ENCODE measurements at regions not wholly inside any gene's neighbourhood (a gene's known extent, or its start where the extent isn't known, plus 50 kb on each side); places are given as distances from the start of the nearest gene placed in this dataset.

DNA sequence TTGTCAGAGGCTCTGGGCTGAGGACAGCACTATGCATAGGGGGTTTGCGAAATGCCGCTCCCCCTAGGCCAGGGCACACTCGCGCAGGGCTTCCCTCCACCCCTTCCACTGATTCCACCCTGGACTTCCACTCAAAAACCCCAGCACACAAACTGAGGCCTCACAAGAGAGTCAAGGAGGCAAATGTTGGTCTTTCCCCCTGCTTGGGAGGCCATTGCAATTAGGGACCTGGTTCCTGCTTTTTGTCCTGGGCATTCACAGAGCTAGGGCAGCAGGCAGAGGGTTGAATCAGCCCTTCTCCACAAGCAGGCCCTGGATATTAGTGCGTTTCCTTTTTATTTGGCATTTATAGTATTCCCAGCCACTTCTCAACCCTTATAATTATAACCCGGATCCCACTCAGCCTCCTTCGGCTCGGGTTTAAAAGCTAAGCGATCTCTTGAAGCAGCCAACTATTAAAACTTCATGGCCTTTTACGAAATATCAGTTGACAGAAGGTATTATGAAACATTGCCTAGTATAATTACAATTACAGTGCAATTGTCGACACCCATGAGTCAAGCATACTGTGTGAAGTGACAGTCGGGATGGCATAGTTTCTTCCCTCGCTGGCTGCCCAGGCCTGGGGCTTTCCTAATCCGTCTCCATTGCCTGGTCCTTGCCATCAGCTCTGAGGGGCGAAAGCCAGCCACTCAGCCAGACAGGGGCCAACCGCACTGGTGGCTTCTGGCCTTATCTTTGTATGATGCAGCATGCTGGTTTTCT lies 285.5 kb upstream of the MAP3K1 start:
- Histone ChIP-seq H3K4me1 (ENCODE audit: control insufficient read depth, extremely low read depth, insufficient read depth, low read length) (no peaks in the 10 kb centered on the region), H2AFZ (ENCODE audit: low read length) (no peak overlapping the region), H3K27me3 (ENCODE audit: control insufficient read depth, insufficient read depth, low read length) (peaks cover 4% of the 10 kb centered on the region), H3K4me3 (replicated peaks in 1 of 4; ENCODE audit: control extremely low read depth in 1 of 4, insufficient read depth in 1 of 4, low read depth in 3 of 4, low read length in 4 of 4) (no peak overlapping the region), H3K79me2 (ENCODE audit: control insufficient read depth, insufficient read depth, low read length) (no peaks in the 10 kb centered on the region), H3K4me2 (ENCODE audit: extremely low read depth, insufficient read depth, low read length) (no peak overlapping the region), H3K27ac (ENCODE audit: insufficient read depth, low read length) (no peak overlapping the region), H3K36me3 (ENCODE audit: control insufficient read depth, insufficient read depth, low read length) (no peaks in the 10 kb centered on the region), H3K9ac (ENCODE audit: insufficient read depth, low read length) (no peak overlapping the region), H3K9me3 (ENCODE audit: control insufficient read depth, insufficient read depth, low read depth, low read length) (no peaks in the 10 kb centered on the region), H4K20me1 (ENCODE audit: control insufficient read depth, extremely low read depth, insufficient read depth, low read length) (no peaks in the 10 kb centered on the region)
- no peak for DNase-seq (ENCODE audit: low read depth in 2 of 2)
- no peak for TF ChIP-seq EZH2 (IDR thresholded peaks at IDR 0.05; ENCODE audit: low read length, missing control alignments)
- TF ChIP-seq, protein P1, sequence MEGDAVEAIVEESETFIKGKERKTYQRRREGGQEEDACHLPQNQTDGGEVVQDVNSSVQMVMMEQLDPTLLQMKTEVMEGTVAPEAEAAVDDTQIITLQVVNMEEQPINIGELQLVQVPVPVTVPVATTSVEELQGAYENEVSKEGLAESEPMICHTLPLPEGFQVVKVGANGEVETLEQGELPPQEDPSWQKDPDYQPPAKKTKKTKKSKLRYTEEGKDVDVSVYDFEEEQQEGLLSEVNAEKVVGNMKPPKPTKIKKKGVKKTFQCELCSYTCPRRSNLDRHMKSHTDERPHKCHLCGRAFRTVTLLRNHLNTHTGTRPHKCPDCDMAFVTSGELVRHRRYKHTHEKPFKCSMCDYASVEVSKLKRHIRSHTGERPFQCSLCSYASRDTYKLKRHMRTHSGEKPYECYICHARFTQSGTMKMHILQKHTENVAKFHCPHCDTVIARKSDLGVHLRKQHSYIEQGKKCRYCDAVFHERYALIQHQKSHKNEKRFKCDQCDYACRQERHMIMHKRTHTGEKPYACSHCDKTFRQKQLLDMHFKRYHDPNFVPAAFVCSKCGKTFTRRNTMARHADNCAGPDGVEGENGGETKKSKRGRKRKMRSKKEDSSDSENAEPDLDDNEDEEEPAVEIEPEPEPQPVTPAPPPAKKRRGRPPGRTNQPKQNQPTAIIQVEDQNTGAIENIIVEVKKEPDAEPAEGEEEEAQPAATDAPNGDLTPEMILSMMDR (conservative IDR thresholded peaks at IDR 0.05 in 1 of 2, IDR thresholded peaks at IDR 0.05 in 1 of 2; ENCODE audit: low read depth in 1 of 2, low read length in 2 of 2): no peak

DNA sequence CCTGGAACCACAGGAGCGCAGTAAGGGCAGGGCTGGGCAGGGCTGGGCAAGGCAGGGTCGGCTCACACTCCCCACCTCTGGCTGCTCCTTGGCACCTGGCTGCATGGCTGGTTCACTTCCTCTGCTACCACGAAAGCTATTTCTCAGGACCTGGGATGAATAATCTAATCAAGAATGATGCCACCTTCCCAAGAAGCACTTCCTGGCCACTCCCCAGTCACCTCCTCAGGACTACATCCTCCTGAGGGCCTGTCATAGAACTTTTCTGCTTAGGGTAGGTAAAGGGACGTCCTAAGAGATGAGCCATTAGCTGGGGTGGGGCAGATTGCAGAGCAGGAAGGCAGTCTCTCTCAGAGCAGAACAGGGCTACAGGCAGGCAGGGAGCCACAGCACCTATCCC lies 288.2 kb upstream of the MAP3K1 start:
- Histone ChIP-seq H3K27ac (ENCODE audit: insufficient read depth, low read length) (no peak overlapping the region), H3K4me1 (ENCODE audit: control insufficient read depth, extremely low read depth, insufficient read depth, low read length) (no peaks in the 10 kb centered on the region), H3K4me3 (replicated peaks in 1 of 4; ENCODE audit: control extremely low read depth in 1 of 4, insufficient read depth in 1 of 4, low read depth in 3 of 4, low read length in 4 of 4) (no peak overlapping the region), H4K20me1 (ENCODE audit: control insufficient read depth, extremely low read depth, insufficient read depth, low read length) (no peaks in the 10 kb centered on the region), H3K36me3 (ENCODE audit: control insufficient read depth, insufficient read depth, low read length) (no peaks in the 10 kb centered on the region), H3K79me2 (ENCODE audit: control insufficient read depth, insufficient read depth, low read length) (no peaks in the 10 kb centered on the region), H3K9me3 (ENCODE audit: control insufficient read depth, insufficient read depth, low read depth, low read length) (no peaks in the 10 kb centered on the region), H3K4me2 (ENCODE audit: extremely low read depth, insufficient read depth, low read length) (no peak overlapping the region), H3K9ac (ENCODE audit: insufficient read depth, low read length) (no peak overlapping the region), H2AFZ (ENCODE audit: low read length) (no peak overlapping the region), H3K27me3 (ENCODE audit: control insufficient read depth, insufficient read depth, low read length) (peaks cover 2% of the 10 kb centered on the region)
- no peak for DNase-seq (ENCODE audit: low read depth in 2 of 2)
- TF ChIP-seq EZH2 (IDR thresholded peaks at IDR 0.05; ENCODE audit: low read length, missing control alignments): no peak
- TF ChIP-seq, protein P1 (conservative IDR thresholded peaks at IDR 0.05 in 1 of 2, IDR thresholded peaks at IDR 0.05 in 1 of 2; ENCODE audit: low read depth in 1 of 2, low read length in 2 of 2): no peak

GRCh38 chr5:56525113-56525512 lies 290.2 kb upstream of the MAP3K1 start:
- DNase-seq (ENCODE audit: low read depth in 2 of 2): peak; percentile 24 to 60
- H3K36me3 ChIP-seq (ENCODE audit: control insufficient read depth, insufficient read depth, low read length): no peaks in the 10 kb centered on the region
- H3K4me3 ChIP-seq (replicated peaks in 1 of 4; ENCODE audit: control extremely low read depth in 1 of 4, insufficient read depth in 1 of 4, low read depth in 3 of 4, low read length in 4 of 4): no peak overlapping the region
- no peaks in the 10 kb centered on the region for H4K20me1 ChIP-seq (ENCODE audit: control insufficient read depth, extremely low read depth, insufficient read depth, low read length)
- H2AFZ ChIP-seq (ENCODE audit: low read length): no peak overlapping the region
- H3K9ac ChIP-seq (ENCODE audit: insufficient read depth, low read length): no peak overlapping the region
- H3K4me1 ChIP-seq (ENCODE audit: control insufficient read depth, extremely low read depth, insufficient read depth, low read length): no peaks in the 10 kb centered on the region
- no peak overlapping the region for H3K4me2 ChIP-seq (ENCODE audit: extremely low read depth, insufficient read depth, low read length)
- H3K27ac ChIP-seq (ENCODE audit: insufficient read depth, low read length): no peak overlapping the region
- H3K9me3 ChIP-seq (ENCODE audit: control insufficient read depth, insufficient read depth, low read depth, low read length): no peaks in the 10 kb centered on the region
- no peaks in the 10 kb centered on the region for H3K79me2 ChIP-seq (ENCODE audit: control insufficient read depth, insufficient read depth, low read length)
- H3K27me3 ChIP-seq (ENCODE audit: control insufficient read depth, insufficient read depth, low read length): no peaks in the 10 kb centered on the region
- no peak for TF ChIP-seq EZH2 (IDR thresholded peaks at IDR 0.05; ENCODE audit: low read length, missing control alignments)
- TF ChIP-seq, protein P1 (conservative IDR thresholded peaks at IDR 0.05 in 1 of 2, IDR thresholded peaks at IDR 0.05 in 1 of 2; ENCODE audit: low read depth in 1 of 2, low read length in 2 of 2): no peak

Measured in fibroblast of lung (primary cell).